ENCODE measurements at regions not wholly inside any gene's neighbourhood (a gene's known extent, or its start where the extent isn't known, plus 50 kb on each side); places are given as distances from the start of the nearest gene placed in this dataset.
A peak's percentile ranks its signal among the peaks of the same experiment; 100 is the strongest.

GRCh38 chr2:196459539-196459938, 180.0 kb upstream of the CCDC150 start (continued):
- TF ChIP-seq ZNF462 (CRISPR knock-in tag; IDR thresholded peaks at IDR 0.05) (no peak), STAT1 (IDR thresholded peaks at IDR 0.05; ENCODE audit: unreplicated experiment) (no peak)

GRCh38 chr2:196463706-196464105, 175.8 kb upstream of the CCDC150 start:
- H3K4me3 Mint-ChIP-seq: no peak overlapping the region
- Histone ChIP-seq H3K27ac (ENCODE audit: low read depth) (no peak overlapping the region), H3K9me2 (ENCODE audit: insufficient read depth) (peaks cover 4% of the 10 kb centered on the region; the same call in 1 of the 2 replicates), H4K20me1 (replicated peaks; ENCODE audit: insufficient read depth) (no peaks in the 10 kb centered on the region), H3K36me3 (ENCODE audit: insufficient read depth) (no peaks in the 10 kb centered on the region), H3K4me3 (no peak overlapping the region), H3K4me2 (peak overlapping the region; percentile 37; the same call in 1 of the 2 replicates), H3K4me1 (ENCODE audit: insufficient read depth) (peaks cover 26% of the 10 kb centered on the region; the same call in 1 of the 2 replicates), H3F3A (replicated peaks; ENCODE audit: low read depth) (no peaks in the 10 kb centered on the region), H2AFZ (peak overlapping the region; percentile 28; the same call in 1 of the 2 replicates), H3K27me3 (ENCODE audit: insufficient read depth) (no peaks in the 10 kb centered on the region), H3K79me2 (replicated peaks; ENCODE audit: insufficient read depth) (no peaks in the 10 kb centered on the region)
- peaks cover 33% of the 10 kb centered on the region for H3K4me1 Mint-ChIP-seq
- H3K27ac Mint-ChIP-seq: no peak overlapping the region
- no peaks in the 10 kb centered on the region for H3K27me3 Mint-ChIP-seq (ENCODE audit: insufficient read depth, low read depth, poor library complexity)
- no peaks in the 10 kb centered on the region for H3K9me3 Mint-ChIP-seq
- DNase-seq (ENCODE audit: low spot score) (no peak), ATAC-seq (no peak)
- H3K36me3 Mint-ChIP-seq (ENCODE audit: low read depth): no peaks in the 10 kb centered on the region
- no peak for TF ChIP-seq JUNB (IDR thresholded peaks at IDR 0.05; ENCODE audit: unreplicated experiment)
- no peak for TF ChIP-seq ZNF331 (CRISPR knock-in tag; IDR thresholded peaks at IDR 0.05; ENCODE audit: low read depth)
- TF ChIP-seq EZH2 (IDR thresholded peaks at IDR 0.05; ENCODE audit: low read depth, unreplicated experiment): no peak
- no peak for TF ChIP-seq ZNF114 (CRISPR knock-in tag; IDR thresholded peaks at IDR 0.05)
- no peak for TF ChIP-seq STAT1 (IDR thresholded peaks at IDR 0.05; ENCODE audit: unreplicated experiment)
- TF ChIP-seq POLR2AphosphoS5 (IDR thresholded peaks at IDR 0.05; ENCODE audit: low read depth): no peak
- TF ChIP-seq CREB1 (CRISPR knock-in tag; IDR thresholded peaks at IDR 0.05; ENCODE audit: low read depth): no peak
- TF ChIP-seq ETS1 (IDR thresholded peaks at IDR 0.05): no peak
- TF ChIP-seq CTCF (conservative IDR thresholded peaks at IDR 0.05; ENCODE audit: low read depth in 2 of 2): no peak

Data from GM23338 (cell line).